ENCODE measurements at regions not wholly inside any gene's neighbourhood (a gene's known extent, or its start where the extent isn't known, plus 50 kb on each side); places are given as distances from the start of the nearest gene placed in this dataset.
A peak's percentile ranks its signal among the peaks of the same experiment; 100 is the strongest.
"Not testable (repeated sequence)": the region's sequence is repeated elsewhere in the genome, so short reads cannot be mapped to it uniquely, and the experiment has no call there.

DNA sequence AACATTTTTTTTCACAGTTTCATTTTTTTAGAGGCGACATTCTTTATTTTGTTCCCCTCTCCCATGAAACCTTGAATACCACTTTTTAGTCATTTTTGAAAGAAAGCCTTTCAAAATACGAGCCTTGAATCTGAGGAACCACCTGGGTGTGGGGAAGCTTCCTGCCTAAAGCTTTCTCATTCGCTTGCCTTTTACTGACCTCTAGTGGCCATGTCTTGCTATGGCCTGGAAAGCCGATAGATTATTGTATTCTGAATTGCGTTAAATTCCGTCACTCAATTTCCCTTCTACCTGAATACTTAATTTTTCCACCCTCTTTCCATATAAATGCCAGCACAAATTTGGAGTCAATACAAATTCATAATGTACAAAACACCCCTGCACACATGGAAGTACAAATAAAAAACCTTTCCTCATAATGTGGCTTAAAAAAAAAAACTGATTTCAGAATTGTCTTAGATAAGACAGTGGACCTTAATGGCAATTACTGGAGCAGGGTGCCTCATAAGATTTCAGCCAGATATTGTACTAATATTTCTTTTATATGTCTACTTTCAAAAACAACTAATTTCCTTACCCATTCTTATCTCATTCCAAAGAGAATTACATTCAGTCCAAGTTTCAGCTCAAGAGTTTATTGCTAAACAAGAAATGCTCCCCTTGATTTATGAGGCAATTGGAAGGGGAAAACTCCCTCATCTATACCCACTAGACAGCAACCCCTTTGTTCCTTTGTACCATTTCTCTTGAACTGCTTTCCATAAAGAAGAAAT, 217.9 kb downstream of the CENPC start:
- H3K9me3 ChIP-seq (ENCODE audit: control insufficient read depth in 4 of 4, insufficient read depth in 3 of 4, low read length in 3 of 4) = no peaks in the 10 kb centered on the region
- no peaks in the 10 kb centered on the region for H3K4me1 ChIP-seq (ENCODE audit: control insufficient read depth in 5 of 5, insufficient read depth in 5 of 5, low read length in 5 of 5)
- TF ChIP-seq, protein P1, sequence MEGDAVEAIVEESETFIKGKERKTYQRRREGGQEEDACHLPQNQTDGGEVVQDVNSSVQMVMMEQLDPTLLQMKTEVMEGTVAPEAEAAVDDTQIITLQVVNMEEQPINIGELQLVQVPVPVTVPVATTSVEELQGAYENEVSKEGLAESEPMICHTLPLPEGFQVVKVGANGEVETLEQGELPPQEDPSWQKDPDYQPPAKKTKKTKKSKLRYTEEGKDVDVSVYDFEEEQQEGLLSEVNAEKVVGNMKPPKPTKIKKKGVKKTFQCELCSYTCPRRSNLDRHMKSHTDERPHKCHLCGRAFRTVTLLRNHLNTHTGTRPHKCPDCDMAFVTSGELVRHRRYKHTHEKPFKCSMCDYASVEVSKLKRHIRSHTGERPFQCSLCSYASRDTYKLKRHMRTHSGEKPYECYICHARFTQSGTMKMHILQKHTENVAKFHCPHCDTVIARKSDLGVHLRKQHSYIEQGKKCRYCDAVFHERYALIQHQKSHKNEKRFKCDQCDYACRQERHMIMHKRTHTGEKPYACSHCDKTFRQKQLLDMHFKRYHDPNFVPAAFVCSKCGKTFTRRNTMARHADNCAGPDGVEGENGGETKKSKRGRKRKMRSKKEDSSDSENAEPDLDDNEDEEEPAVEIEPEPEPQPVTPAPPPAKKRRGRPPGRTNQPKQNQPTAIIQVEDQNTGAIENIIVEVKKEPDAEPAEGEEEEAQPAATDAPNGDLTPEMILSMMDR (IDR thresholded peaks at IDR 0.05; ENCODE audit: control extremely low read depth, extremely low read depth) = peak; percentile 71
- no peak overlapping the region for H3K27ac ChIP-seq (ENCODE audit: low read depth in 1 of 2, low read length in 1 of 2)
- DNase-seq (peak; percentile 45 to 72 (median 63)), ATAC-seq (ENCODE audit: insufficient read depth, low FRiP score) (peak; percentile 63)
- no peaks in the 10 kb centered on the region for H3K36me3 ChIP-seq (ENCODE audit: control insufficient read depth in 4 of 4, insufficient read depth in 4 of 4, low read length in 4 of 4)
- no peak overlapping the region for H3K4me3 ChIP-seq
- H3K9ac ChIP-seq (ENCODE audit: insufficient read depth in 1 of 2, low read length in 2 of 2) = no peak overlapping the region
- no peaks in the 10 kb centered on the region for H3K27me3 ChIP-seq (ENCODE audit: control insufficient read depth in 3 of 3, insufficient read depth in 3 of 3, low read length in 2 of 3)
- 5 to 6% methylated on average over 6 of the region's 6 CpGs for WGBS, 2 donors

DNA sequence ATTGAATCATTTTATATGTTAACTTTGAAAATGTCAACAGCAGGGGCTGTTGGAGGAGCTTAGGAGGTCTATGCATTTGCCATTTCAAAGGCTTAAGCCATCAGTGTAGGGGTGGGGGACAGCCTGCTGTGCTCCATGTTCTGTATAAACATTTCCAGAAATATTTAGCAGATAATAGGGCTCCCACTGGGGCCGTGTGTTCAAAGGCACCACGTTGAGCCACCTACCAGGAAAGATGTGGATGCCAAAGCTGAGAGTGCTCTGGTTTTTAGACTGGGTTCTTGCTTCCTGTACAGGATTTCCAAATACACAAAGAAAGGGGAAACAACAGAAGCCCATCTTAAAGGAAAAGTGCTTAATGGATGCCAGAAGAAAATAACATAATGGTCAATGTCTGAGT, 219.5 kb downstream of the CENPC start:
- no peaks in the 10 kb centered on the region for H3K9me3 ChIP-seq (ENCODE audit: control insufficient read depth in 4 of 4, insufficient read depth in 3 of 4, low read length in 3 of 4)
- WGBS, 2 donors = 7 to 9% methylated on average over 2 of the region's 2 CpGs
- ATAC-seq (ENCODE audit: insufficient read depth, low FRiP score) = no peak

DNA sequence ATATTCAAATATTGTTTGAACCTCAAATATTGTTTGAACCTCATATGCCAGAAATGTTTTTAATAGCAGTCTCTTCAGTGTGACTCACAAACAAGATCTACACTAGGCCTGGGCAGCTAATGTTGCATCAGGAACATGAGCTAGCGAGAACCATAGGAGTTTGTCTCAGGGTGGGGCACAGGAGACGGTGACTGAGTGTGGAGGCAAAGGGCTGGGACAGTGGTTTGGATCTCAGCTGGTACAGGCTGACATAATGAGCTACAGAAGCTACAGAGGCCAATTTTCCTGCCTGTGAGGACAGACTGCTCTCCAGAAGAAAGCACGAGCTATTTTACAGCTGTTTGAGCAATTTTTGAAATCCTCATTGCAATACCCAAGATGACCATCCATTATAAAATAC, 224.7 kb downstream of the CENPC start:
- Histone ChIP-seq H3K4me3 (no peak overlapping the region), H3K9ac (ENCODE audit: insufficient read depth in 1 of 2, low read length in 2 of 2) (no peak overlapping the region), H3K27me3 (ENCODE audit: control insufficient read depth in 3 of 3, insufficient read depth in 3 of 3, low read length in 2 of 3) (no peaks in the 10 kb centered on the region), H3K9me3 (ENCODE audit: control insufficient read depth in 4 of 4, insufficient read depth in 3 of 4, low read length in 3 of 4) (no peaks in the 10 kb centered on the region), H3K27ac (ENCODE audit: low read depth in 1 of 2, low read length in 1 of 2) (no peak overlapping the region), H3K4me1 (ENCODE audit: control insufficient read depth in 5 of 5, insufficient read depth in 5 of 5, low read length in 5 of 5) (no peaks in the 10 kb centered on the region), H3K36me3 (ENCODE audit: control insufficient read depth in 4 of 4, insufficient read depth in 4 of 4, low read length in 4 of 4) (no peaks in the 10 kb centered on the region)
- ATAC-seq (ENCODE audit: insufficient read depth, low FRiP score) (no peak), DNase-seq (no peak)
- 77 to 88% methylated on average over 3 of the region's 3 CpGs for WGBS, 2 donors
- TF ChIP-seq, protein P1 (IDR thresholded peaks at IDR 0.05; ENCODE audit: control extremely low read depth, extremely low read depth) = no peak

More for the DNA sequence above, 219.5 kb downstream of the CENPC start:
- H3K4me3 ChIP-seq = no peak overlapping the region
- H3K27ac ChIP-seq (ENCODE audit: low read depth in 1 of 2, low read length in 1 of 2) = no peak overlapping the region
- TF ChIP-seq, protein P1 (IDR thresholded peaks at IDR 0.05; ENCODE audit: control extremely low read depth, extremely low read depth) = no peak
- H3K9ac ChIP-seq (ENCODE audit: insufficient read depth in 1 of 2, low read length in 2 of 2) = no peak overlapping the region
- no peaks in the 10 kb centered on the region for H3K4me1 ChIP-seq (ENCODE audit: control insufficient read depth in 5 of 5, insufficient read depth in 5 of 5, low read length in 5 of 5)
- H3K36me3 ChIP-seq (ENCODE audit: control insufficient read depth in 4 of 4, insufficient read depth in 4 of 4, low read length in 4 of 4) = no peaks in the 10 kb centered on the region
- DNase-seq = no peak
- no peaks in the 10 kb centered on the region for H3K27me3 ChIP-seq (ENCODE audit: control insufficient read depth in 3 of 3, insufficient read depth in 3 of 3, low read length in 2 of 3)

DNA sequence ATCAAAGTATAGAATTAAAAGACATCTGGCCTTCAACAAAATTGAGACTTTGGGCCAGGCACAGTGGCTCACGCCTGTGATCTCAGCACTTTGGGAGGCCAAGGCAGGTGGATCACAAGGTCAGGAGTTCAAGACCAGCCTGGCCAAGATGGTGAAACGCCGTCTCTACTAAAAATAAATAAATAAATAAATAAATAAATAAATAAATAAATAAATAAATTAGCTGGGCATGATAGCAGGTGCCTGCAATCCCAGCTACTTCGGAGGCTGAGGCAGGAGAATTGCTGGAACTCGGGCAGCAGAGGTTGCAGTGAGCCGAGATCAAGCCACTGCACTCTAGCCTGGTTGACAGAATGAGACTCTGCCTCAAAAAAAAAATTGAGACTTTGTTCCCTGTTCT, 225.7 kb downstream of the CENPC start:
- H3K36me3 ChIP-seq (ENCODE audit: control insufficient read depth in 4 of 4, insufficient read depth in 4 of 4, low read length in 4 of 4); H3K4me1 ChIP-seq (ENCODE audit: control insufficient read depth in 5 of 5, insufficient read depth in 5 of 5, low read length in 5 of 5); H3K9ac ChIP-seq (ENCODE audit: insufficient read depth in 1 of 2, low read length in 2 of 2); H3K4me3 ChIP-seq; H3K27ac ChIP-seq (ENCODE audit: low read depth in 1 of 2, low read length in 1 of 2); ATAC-seq (ENCODE audit: insufficient read depth, low FRiP score); H3K27me3 ChIP-seq (ENCODE audit: control insufficient read depth in 3 of 3, insufficient read depth in 3 of 3, low read length in 2 of 3); H3K9me3 ChIP-seq (ENCODE audit: control insufficient read depth in 4 of 4, insufficient read depth in 3 of 4, low read length in 3 of 4); DNase-seq: not testable (repeated sequence)
- WGBS, 2 donors = 86 to 92% methylated on average over 6 of the region's 6 CpGs

DNA sequence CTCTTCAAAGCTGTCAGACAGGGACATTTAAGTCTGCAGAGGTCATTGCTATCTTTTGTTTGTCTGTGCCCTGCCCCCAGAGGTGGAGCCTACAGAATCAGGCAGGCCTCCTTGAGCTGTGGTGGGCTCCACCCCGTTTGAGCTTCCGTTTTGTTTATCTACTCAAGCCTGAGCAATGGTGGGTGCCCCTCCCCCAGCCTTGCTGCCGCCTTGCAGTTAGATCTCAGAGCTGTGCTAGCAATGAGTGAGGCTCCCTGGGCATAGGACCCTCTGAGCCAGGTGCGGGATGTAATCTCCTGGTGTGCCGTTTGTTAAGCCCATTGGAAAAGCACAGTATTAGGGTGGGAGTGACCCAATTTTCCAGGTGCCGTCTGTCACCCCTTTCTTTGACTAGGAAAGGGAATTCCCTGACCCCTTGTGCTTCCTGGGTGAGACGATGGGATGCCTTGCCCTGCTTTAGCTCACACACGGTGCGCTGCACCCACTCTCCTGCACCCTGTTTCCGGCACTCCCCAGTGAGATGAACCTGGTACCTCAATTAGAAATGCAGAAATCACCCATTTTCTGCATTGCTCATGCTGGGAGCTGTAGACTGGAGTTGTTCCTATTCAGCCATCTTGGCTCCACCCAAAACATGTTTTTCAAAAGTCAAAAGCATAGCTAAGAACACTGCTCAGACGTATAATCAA, 244.7 kb downstream of the CENPC start:
- not testable (repeated sequence) for H3K27me3 ChIP-seq (ENCODE audit: control insufficient read depth in 3 of 3, insufficient read depth in 3 of 3, low read length in 2 of 3); DNase-seq; ATAC-seq (ENCODE audit: insufficient read depth, low FRiP score); H3K27ac ChIP-seq (ENCODE audit: low read depth in 1 of 2, low read length in 1 of 2); H3K9me3 ChIP-seq (ENCODE audit: control insufficient read depth in 4 of 4, insufficient read depth in 3 of 4, low read length in 3 of 4); H3K4me1 ChIP-seq (ENCODE audit: control insufficient read depth in 5 of 5, insufficient read depth in 5 of 5, low read length in 5 of 5); H3K36me3 ChIP-seq (ENCODE audit: control insufficient read depth in 4 of 4, insufficient read depth in 4 of 4, low read length in 4 of 4); H3K4me3 ChIP-seq; H3K9ac ChIP-seq (ENCODE audit: insufficient read depth in 1 of 2, low read length in 2 of 2)
- 83 to 87% methylated on average over 11 of the region's 11 CpGs for WGBS, 2 donors

All from lung (tissue), 11 donors.